ENCODE measurements at regions not wholly inside any gene's neighbourhood (a gene's known extent, or its start where the extent isn't known, plus 50 kb on each side); places are given as distances from the start of the nearest gene placed in this dataset.

GRCh38 chr6:147029923-147030322 is 174.3 kb upstream of the STXBP5 start:
- 94% methylated on average over 1 of the region's 1 CpG for WGBS
- TF ChIP-seq EGR1 (IDR thresholded peaks at IDR 0.05; ENCODE audit: low read depth in 2 of 2) (no peak), HNF4A (conservative IDR thresholded peaks at IDR 0.05) (peak; percentile 44 to 68), RAD21 (IDR thresholded peaks at IDR 0.05) (peak in 1 of 2 donors; percentile 6), FOXA2 (IDR thresholded peaks at IDR 0.05) (no peak)
- TF ChIP-seq, protein P1, sequence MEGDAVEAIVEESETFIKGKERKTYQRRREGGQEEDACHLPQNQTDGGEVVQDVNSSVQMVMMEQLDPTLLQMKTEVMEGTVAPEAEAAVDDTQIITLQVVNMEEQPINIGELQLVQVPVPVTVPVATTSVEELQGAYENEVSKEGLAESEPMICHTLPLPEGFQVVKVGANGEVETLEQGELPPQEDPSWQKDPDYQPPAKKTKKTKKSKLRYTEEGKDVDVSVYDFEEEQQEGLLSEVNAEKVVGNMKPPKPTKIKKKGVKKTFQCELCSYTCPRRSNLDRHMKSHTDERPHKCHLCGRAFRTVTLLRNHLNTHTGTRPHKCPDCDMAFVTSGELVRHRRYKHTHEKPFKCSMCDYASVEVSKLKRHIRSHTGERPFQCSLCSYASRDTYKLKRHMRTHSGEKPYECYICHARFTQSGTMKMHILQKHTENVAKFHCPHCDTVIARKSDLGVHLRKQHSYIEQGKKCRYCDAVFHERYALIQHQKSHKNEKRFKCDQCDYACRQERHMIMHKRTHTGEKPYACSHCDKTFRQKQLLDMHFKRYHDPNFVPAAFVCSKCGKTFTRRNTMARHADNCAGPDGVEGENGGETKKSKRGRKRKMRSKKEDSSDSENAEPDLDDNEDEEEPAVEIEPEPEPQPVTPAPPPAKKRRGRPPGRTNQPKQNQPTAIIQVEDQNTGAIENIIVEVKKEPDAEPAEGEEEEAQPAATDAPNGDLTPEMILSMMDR (IDR thresholded peaks at IDR 0.05; ENCODE audit: low read depth, low read length, missing input control) = no peak
- TF ChIP-seq, protein P2, sequence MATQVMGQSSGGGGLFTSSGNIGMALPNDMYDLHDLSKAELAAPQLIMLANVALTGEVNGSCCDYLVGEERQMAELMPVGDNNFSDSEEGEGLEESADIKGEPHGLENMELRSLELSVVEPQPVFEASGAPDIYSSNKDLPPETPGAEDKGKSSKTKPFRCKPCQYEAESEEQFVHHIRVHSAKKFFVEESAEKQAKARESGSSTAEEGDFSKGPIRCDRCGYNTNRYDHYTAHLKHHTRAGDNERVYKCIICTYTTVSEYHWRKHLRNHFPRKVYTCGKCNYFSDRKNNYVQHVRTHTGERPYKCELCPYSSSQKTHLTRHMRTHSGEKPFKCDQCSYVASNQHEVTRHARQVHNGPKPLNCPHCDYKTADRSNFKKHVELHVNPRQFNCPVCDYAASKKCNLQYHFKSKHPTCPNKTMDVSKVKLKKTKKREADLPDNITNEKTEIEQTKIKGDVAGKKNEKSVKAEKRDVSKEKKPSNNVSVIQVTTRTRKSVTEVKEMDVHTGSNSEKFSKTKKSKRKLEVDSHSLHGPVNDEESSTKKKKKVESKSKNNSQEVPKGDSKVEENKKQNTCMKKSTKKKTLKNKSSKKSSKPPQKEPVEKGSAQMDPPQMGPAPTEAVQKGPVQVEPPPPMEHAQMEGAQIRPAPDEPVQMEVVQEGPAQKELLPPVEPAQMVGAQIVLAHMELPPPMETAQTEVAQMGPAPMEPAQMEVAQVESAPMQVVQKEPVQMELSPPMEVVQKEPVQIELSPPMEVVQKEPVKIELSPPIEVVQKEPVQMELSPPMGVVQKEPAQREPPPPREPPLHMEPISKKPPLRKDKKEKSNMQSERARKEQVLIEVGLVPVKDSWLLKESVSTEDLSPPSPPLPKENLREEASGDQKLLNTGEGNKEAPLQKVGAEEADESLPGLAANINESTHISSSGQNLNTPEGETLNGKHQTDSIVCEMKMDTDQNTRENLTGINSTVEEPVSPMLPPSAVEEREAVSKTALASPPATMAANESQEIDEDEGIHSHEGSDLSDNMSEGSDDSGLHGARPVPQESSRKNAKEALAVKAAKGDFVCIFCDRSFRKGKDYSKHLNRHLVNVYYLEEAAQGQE (IDR thresholded peaks at IDR 0.05) = peak; percentile 26

DNA sequence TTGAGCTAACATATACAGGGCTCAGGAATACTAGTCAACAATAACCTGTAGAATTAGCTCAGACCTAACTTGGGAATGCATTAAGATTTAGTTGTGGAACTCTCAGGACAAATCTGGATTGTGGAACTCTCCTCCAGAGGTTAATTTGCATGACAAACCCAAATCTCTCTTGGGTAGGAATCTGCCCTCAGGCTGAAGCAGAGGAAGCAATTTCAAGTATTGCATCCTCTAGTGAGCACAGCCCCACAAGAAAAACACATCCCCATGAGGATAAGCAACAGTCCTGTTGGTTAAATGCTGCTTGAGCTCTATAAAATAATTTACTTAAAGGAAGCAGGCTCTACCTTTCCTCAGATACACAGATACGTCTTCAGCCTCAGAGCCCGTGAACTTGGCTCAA is 170.9 kb upstream of the STXBP5 start:
- H3K9ac ChIP-seq (ENCODE audit: low read depth in 1 of 2, low read length in 2 of 2) = no peak overlapping the region
- peaks cover 0 to 11% (median 0%) of the 10 kb centered on the region in 4 donors for H3K4me1 ChIP-seq (ENCODE audit: control insufficient read depth in 4 of 4, insufficient read depth in 4 of 4, low read length in 3 of 4)
- H3K9me3 ChIP-seq (ENCODE audit: control insufficient read depth in 4 of 4, low read length in 3 of 4) = no peaks in the 10 kb centered on the region
- no peak overlapping the region for H3K27ac ChIP-seq (ENCODE audit: low read depth in 1 of 2, low read length in 2 of 2)
- DNase-seq (ENCODE audit: low spot score) = no peak
- TF ChIP-seq EGR1 (IDR thresholded peaks at IDR 0.05; ENCODE audit: low read depth in 2 of 2) (no peak), HNF4A (conservative IDR thresholded peaks at IDR 0.05) (no peak), RXRA (IDR thresholded peaks at IDR 0.05) (no peak), YY1 (IDR thresholded peaks at IDR 0.05) (no peak), FOXA2 (IDR thresholded peaks at IDR 0.05) (no peak), NR2F2 (IDR thresholded peaks at IDR 0.05) (no peak), SP1 (IDR thresholded peaks at IDR 0.05) (no peak), JUND (IDR thresholded peaks at IDR 0.05) (no peak), GABPA (IDR thresholded peaks at IDR 0.05 in 1 of 2, conservative IDR thresholded peaks at IDR 0.05 in 1 of 2) (no peak), MAX (IDR thresholded peaks at IDR 0.05) (no peak), TAF1 (conservative IDR thresholded peaks at IDR 0.05) (no peak), RAD21 (IDR thresholded peaks at IDR 0.05) (no peak), HNF4G (IDR thresholded peaks at IDR 0.05) (no peak)
- TF ChIP-seq, protein P3, sequence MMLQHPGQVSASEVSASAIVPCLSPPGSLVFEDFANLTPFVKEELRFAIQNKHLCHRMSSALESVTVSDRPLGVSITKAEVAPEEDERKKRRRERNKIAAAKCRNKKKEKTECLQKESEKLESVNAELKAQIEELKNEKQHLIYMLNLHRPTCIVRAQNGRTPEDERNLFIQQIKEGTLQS (IDR thresholded peaks at IDR 0.05) = no peak
- TF ChIP-seq, protein P2 (IDR thresholded peaks at IDR 0.05) = no peak
- TF ChIP-seq, protein P4, sequence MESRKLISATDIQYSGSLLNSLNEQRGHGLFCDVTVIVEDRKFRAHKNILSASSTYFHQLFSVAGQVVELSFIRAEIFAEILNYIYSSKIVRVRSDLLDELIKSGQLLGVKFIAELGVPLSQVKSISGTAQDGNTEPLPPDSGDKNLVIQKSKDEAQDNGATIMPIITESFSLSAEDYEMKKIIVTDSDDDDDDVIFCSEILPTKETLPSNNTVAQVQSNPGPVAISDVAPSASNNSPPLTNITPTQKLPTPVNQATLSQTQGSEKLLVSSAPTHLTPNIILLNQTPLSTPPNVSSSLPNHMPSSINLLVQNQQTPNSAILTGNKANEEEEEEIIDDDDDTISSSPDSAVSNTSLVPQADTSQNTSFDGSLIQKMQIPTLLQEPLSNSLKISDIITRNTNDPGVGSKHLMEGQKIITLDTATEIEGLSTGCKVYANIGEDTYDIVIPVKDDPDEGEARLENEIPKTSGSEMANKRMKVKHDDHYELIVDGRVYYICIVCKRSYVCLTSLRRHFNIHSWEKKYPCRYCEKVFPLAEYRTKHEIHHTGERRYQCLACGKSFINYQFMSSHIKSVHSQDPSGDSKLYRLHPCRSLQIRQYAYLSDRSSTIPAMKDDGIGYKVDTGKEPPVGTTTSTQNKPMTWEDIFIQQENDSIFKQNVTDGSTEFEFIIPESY (IDR thresholded peaks at IDR 0.05) = no peak
- TF ChIP-seq, protein P1 (IDR thresholded peaks at IDR 0.05; ENCODE audit: low read depth, low read length, missing input control) = no peak
- H3K4me3 ChIP-seq (ENCODE audit: low read depth in 1 of 3, low read length in 3 of 3) = no peak overlapping the region
- 78% methylated on average over 2 of the region's 2 CpGs for WGBS
- H3K36me3 ChIP-seq (ENCODE audit: control insufficient read depth in 4 of 4, insufficient read depth in 3 of 4, low read depth in 1 of 4, low read length in 3 of 4) = no peaks in the 10 kb centered on the region
- H3K27me3 ChIP-seq (ENCODE audit: control insufficient read depth in 4 of 4, insufficient read depth in 4 of 4, low read length in 3 of 4) = no peaks in the 10 kb centered on the region

More at GRCh38 chr6:147029923-147030322, 174.3 kb upstream of the STXBP5 start:
- Histone ChIP-seq H3K36me3 (ENCODE audit: control insufficient read depth in 4 of 4, insufficient read depth in 3 of 4, low read depth in 1 of 4, low read length in 3 of 4) (no peaks in the 10 kb centered on the region), H3K9ac (ENCODE audit: low read depth in 1 of 2, low read length in 2 of 2) (no peak overlapping the region), H3K27ac (ENCODE audit: low read depth in 1 of 2, low read length in 2 of 2) (no peak overlapping the region), H3K4me3 (ENCODE audit: low read depth in 1 of 3, low read length in 3 of 3) (no peak overlapping the region), H3K9me3 (ENCODE audit: control insufficient read depth in 4 of 4, low read length in 3 of 4) (no peaks in the 10 kb centered on the region), H3K4me1 (ENCODE audit: control insufficient read depth in 4 of 4, insufficient read depth in 4 of 4, low read length in 3 of 4) (peaks cover 0 to 11% (median 0%) of the 10 kb centered on the region in 4 donors), H3K27me3 (ENCODE audit: control insufficient read depth in 4 of 4, insufficient read depth in 4 of 4, low read length in 3 of 4) (no peaks in the 10 kb centered on the region)
- DNase-seq (ENCODE audit: low spot score) = no peak
